Osteoblast (primary cell): ENCODE measurements at regions not wholly inside any gene's neighbourhood (a gene's known extent, or its start where the extent isn't known, plus 50 kb on each side); places are given as distances from the start of the nearest gene placed in this dataset.

ENCODE experiments used
- DNase-seq: peaks from one replicate; pipeline ENCODE4 v3.0.0; 2011; ENCODE audit warnings: low spot score, mixed read lengths; ENCODE audit not compliant: insufficient read length; ENCODE audit errors: missing footprints
- H2AFZ ChIP-seq: 2 replicates; pipeline ENCODE4 v1.6.0; 2011; ENCODE audit warnings: mild to moderate bottlenecking, low read length
- H3K27ac ChIP-seq: 2 replicates; pipeline ENCODE4 v1.5.1; 2011; ENCODE audit warnings: mild to moderate bottlenecking, low read depth, low read length, moderate library complexity
- H3K27me3 ChIP-seq: 2 replicates; pipeline ENCODE4 v1.6.0; 2012; ENCODE audit warnings: mild to moderate bottlenecking, control low read depth, inconsistent platforms, low read length, moderate library complexity; ENCODE audit not compliant: insufficient read depth
- H3K36me3 ChIP-seq: 2 replicates; pipeline ENCODE4 v1.5.1; 2011; ENCODE audit warnings: mild to moderate bottlenecking, low read length, control low read depth, moderate library complexity; ENCODE audit not compliant: insufficient read depth
- H3K4me1 ChIP-seq: 2 replicates; pipeline ENCODE4 v1.5.1; 2011; ENCODE audit warnings: mild to moderate bottlenecking, low read length, control low read depth, moderate library complexity; ENCODE audit not compliant: insufficient read depth
- H3K4me2 ChIP-seq: 2 replicates; pipeline ENCODE4 v1.6.0; 2011; ENCODE audit warnings: mild to moderate bottlenecking, low read length; ENCODE audit not compliant: insufficient read depth
- H3K4me3 ChIP-seq: fragments of 200-600 bp; sonication (generic); 3 replicates; pipeline ENCODE4 v1.5.1; 2012; ENCODE audit warnings: mild to moderate bottlenecking, low read length, inconsistent platforms; ENCODE audit not compliant: insufficient read depth
- H3K79me2 ChIP-seq: 2 replicates; pipeline ENCODE4 v1.6.0; 2012; ENCODE audit warnings: mild to moderate bottlenecking, low read length, control low read depth, inconsistent platforms; ENCODE audit not compliant: insufficient read depth
- H3K9me3 ChIP-seq: 2 replicates; pipeline ENCODE4 v1.5.1; 2011; ENCODE audit warnings: low read depth, low read length, control low read depth
- H4K20me1 ChIP-seq: 2 replicates; pipeline ENCODE4 v1.6.0; 2012; ENCODE audit warnings: mild to moderate bottlenecking, low read length, control low read depth; ENCODE audit not compliant: insufficient read depth
- CTCF ChIP-seq: IDR thresholded peaks from 2 replicates; pipeline ENCODE4 v1.5.1; 2011; ENCODE audit warnings: mild to moderate bottlenecking, low read depth, low read length, moderate library complexity; ENCODE audit errors: extremely low read depth

DNA sequence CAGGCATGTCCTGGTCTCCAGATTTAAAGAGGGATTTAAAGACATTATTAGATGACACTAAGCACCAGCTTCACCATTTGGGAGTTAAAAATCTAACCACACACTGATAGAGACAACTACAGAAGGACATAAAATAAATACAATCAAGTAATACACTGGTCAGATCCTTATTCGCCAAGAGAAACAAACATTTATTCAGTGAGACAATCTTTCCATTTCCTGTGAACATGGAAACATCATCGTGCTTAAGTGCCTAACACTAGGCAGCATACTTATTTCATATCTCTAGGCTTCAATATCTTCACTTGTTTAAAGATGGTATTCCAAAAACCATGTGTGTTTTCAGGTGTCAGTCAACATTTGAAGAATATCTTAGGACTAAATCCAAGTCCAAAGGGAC lies 103.6 kb downstream of the AREG start:
- peaks cover 13% of the 10 kb centered on the region for H3K4me1 ChIP-seq
- no peak for DNase-seq
- no peak overlapping the region for H3K4me3 ChIP-seq
- H3K36me3 ChIP-seq = no peaks in the 10 kb centered on the region
- H2AFZ ChIP-seq = no peak overlapping the region
- no peaks in the 10 kb centered on the region for H3K9me3 ChIP-seq
- H3K27me3 ChIP-seq = no peaks in the 10 kb centered on the region
- no peak overlapping the region for H3K4me2 ChIP-seq
- no peaks in the 10 kb centered on the region for H4K20me1 ChIP-seq
- TF ChIP-seq CTCF = no peak
- no peak overlapping the region for H3K27ac ChIP-seq
- no peaks in the 10 kb centered on the region for H3K79me2 ChIP-seq

DNA sequence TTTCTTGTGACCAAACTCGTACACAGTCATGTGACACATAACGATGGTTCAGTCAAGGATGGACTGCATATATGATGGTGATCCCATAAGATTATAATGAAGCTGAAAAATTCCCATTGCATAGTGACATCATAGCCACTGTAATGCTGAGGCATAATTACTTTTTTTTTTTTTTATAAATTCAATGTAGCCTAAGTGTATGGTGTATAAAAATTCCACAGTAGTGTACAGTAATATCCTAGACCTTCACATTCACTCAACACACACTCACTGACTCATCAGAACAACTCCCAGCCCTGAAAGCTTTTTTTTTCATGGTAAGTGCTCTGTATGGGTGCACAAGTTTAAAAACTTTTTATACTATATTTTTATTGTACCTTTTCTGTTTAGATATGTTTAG lies 105.0 kb downstream of the AREG start:
- Histone ChIP-seq H3K9me3 (no peaks in the 10 kb centered on the region), H2AFZ (no peak overlapping the region)
- DNase-seq = no peak

DNA sequence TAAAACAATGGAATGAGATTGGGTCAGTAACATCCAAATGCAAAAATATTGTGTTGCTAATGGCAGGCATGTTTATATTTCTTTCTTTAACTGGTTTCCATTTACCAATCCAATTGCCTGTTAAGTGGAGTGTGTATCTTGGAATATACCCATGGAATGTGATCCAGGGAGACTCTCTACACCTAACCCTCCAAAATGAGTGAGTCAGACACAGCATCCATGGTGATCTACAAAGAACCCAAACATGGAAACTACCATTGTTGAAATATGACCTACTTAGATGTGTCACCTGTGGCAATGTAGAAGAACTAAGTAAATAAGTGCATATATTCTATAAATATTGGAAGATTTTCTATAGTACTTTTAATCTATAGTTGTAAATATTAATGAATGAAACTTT lies 110.3 kb downstream of the AREG start:
- H3K36me3 ChIP-seq = no peaks in the 10 kb centered on the region
- H3K27ac ChIP-seq = no peak overlapping the region
- DNase-seq = no peak
- H3K27me3 ChIP-seq = no peaks in the 10 kb centered on the region
- no peak overlapping the region for H3K4me2 ChIP-seq
- TF ChIP-seq CTCF = no peak
- no peak overlapping the region for H2AFZ ChIP-seq
- no peak overlapping the region for H3K4me3 ChIP-seq
- no peaks in the 10 kb centered on the region for H3K4me1 ChIP-seq
- H4K20me1 ChIP-seq = no peaks in the 10 kb centered on the region
- H3K9me3 ChIP-seq = no peaks in the 10 kb centered on the region
- H3K79me2 ChIP-seq = no peaks in the 10 kb centered on the region

More for the DNA sequence above, 105.0 kb downstream of the AREG start:
- Histone ChIP-seq H3K27ac (no peak overlapping the region), H3K4me1 (peaks cover 6% of the 10 kb centered on the region), H3K4me2 (no peak overlapping the region), H3K79me2 (no peaks in the 10 kb centered on the region), H3K36me3 (no peaks in the 10 kb centered on the region), H4K20me1 (no peaks in the 10 kb centered on the region), H3K27me3 (no peaks in the 10 kb centered on the region), H3K4me3 (no peak overlapping the region)
- TF ChIP-seq CTCF = no peak

GRCh38 chr4:74555843-74556242 lies 110.9 kb downstream of the AREG start:
- H3K4me3 ChIP-seq = no peak overlapping the region
- no peak overlapping the region for H3K27ac ChIP-seq
- H3K36me3 ChIP-seq = no peaks in the 10 kb centered on the region
- H3K27me3 ChIP-seq = no peaks in the 10 kb centered on the region
- no peaks in the 10 kb centered on the region for H3K79me2 ChIP-seq
- no peaks in the 10 kb centered on the region for H3K9me3 ChIP-seq
- H4K20me1 ChIP-seq = no peaks in the 10 kb centered on the region
- H3K4me1 ChIP-seq = no peaks in the 10 kb centered on the region
- no peak for TF ChIP-seq CTCF
- no peak overlapping the region for H3K4me2 ChIP-seq
- no peak overlapping the region for H2AFZ ChIP-seq
- no peak for DNase-seq
